GM12878 (cell line): ENCODE measurements at regions not wholly inside any gene's neighbourhood (a gene's known extent, or its start where the extent isn't known, plus 50 kb on each side); places are given as distances from the start of the nearest gene placed in this dataset.

Source experiments
- ATAC-seq: fragments of 200-7000 bp; cut with Tn5 transposase; 3 replicates; pipeline ENCODE4 v1.9.1; 2020; ENCODE audit warnings: mild to moderate bottlenecking, moderate library complexity
- BruUV-seq: library from RNA; stranded (reverse); fragments of 400-500 nt; replicated peaks from 2 replicates; lab custom pipeline; 2021; lab: Mats Ljungman, UMichigan
- CTCF ChIA-PET: fragments of 300-600 bp; sonication (Branson Sonifier 250); formaldehyde crosslinking; extraction: SDS; loops from one replicate; lab custom pipeline; 2021; ENCODE audit warnings: inconsistent platforms; lab: Yijun Ruan, JAX
- POLR2A ChIA-PET: fragments of 350-600 bp; formaldehyde crosslinking; extraction: SDS; loops from one replicate; lab custom pipeline; 2021; ENCODE audit warnings: inconsistent platforms; lab: Charles Lee
- RAD21 ChIA-PET: fragments of 300-600 bp; sonication (Branson Sonifier 250); formaldehyde crosslinking; loops from one replicate; lab custom pipeline; 2023; ENCODE audit warnings: antibody characterized with exemption; ENCODE audit not compliant: unreplicated experiment; lab: Charles Lee
- SMC1A ChIA-PET: fragments of 300-600 bp; sonication (Branson Sonifier 250); formaldehyde crosslinking; loops from one replicate; lab custom pipeline; 2023; ENCODE audit not compliant: unreplicated experiment, uncharacterized antibody; lab: Charles Lee
- DNase-seq: peaks from one replicate; pipeline ENCODE4 v3.0.0-alpha.2; 2011; ENCODE audit warnings: low read depth, low spot score
- FAIRE-seq: peaks from 3 replicates; lab custom pipeline; 2011; peaks lifted over from hg19 to GRCh38; lab: Jason Lieb, UNC
- H2AFZ ChIP-seq: 2 replicates; pipeline ENCODE4 v1.6.0; 2011; ENCODE audit warnings: low read depth, low read length, control low read depth; ENCODE audit not compliant: control insufficient read depth
- H3K27ac ChIP-seq: 2 replicates; pipeline ENCODE4 v1.5.1; 2011; ENCODE audit warnings: control low read depth; ENCODE audit not compliant: control insufficient read depth, insufficient read depth
- H3K27me3 ChIP-seq, 2 experiments: replicated peaks in 1 of 2; 2 replicates each; pipeline versions ENCODE4 v1.6.0 to v1.6.1; 2011; ENCODE audit warnings: low read length in 1 of 2; ENCODE audit not compliant: control insufficient read depth in 2 of 2, insufficient read depth in 2 of 2
- H3K36me3 ChIP-seq, 2 experiments: 2 replicates each; pipeline ENCODE4 v1.5.1; 2011; ENCODE audit warnings: low read length in 1 of 2; ENCODE audit not compliant: control insufficient read depth in 2 of 2, insufficient read depth in 2 of 2
- H3K4me1 ChIP-seq: 2 replicates; pipeline ENCODE4 v1.6.1; 2011; ENCODE audit warnings: mild to moderate bottlenecking, low read length, moderate library complexity, mixed read lengths; ENCODE audit not compliant: control insufficient read depth, insufficient read depth
- H3K4me2 ChIP-seq: 2 replicates; pipeline ENCODE4 v1.6.0; 2011; ENCODE audit warnings: control low read depth; ENCODE audit not compliant: control insufficient read depth, insufficient read depth
- H3K4me3 ChIP-seq: fragments of 200-600 bp; sonication (generic); 2 replicates; pipeline ENCODE4 v1.5.1; 2016
- H3K79me2 ChIP-seq: 2 replicates; pipeline ENCODE4 v1.6.0; 2011; ENCODE audit warnings: low read length; ENCODE audit not compliant: control insufficient read depth, insufficient read depth
- H3K9ac ChIP-seq: 2 replicates; pipeline ENCODE4 v1.8.0; 2011; ENCODE audit warnings: low read length, control low read depth, mixed read lengths; ENCODE audit not compliant: control insufficient read depth, insufficient read depth
- H3K9me3 ChIP-seq: replicated peaks from 3 replicates; pipeline ENCODE4 v1.5.1; 2011; ENCODE audit warnings: mild to moderate bottlenecking, low read length; ENCODE audit not compliant: control insufficient read depth, insufficient read depth
- H4K20me1 ChIP-seq: 2 replicates; pipeline ENCODE4 v1.6.0; 2011; ENCODE audit not compliant: control insufficient read depth, insufficient read depth
- CBFB ChIP-seq: IDR thresholded peaks from 2 replicates; pipeline ENCODE4 v1.6.1; 2016; ENCODE audit warnings: antibody characterized with exemption, low read depth
- DPF2 ChIP-seq: fragments of 450-650 bp; IDR thresholded peaks from 2 replicates; pipeline ENCODE4 v1.6.1; 2017; ENCODE audit warnings: mild to moderate bottlenecking
- ETV6 ChIP-seq, 2 experiments: fragments of 450-650 bp in 1 of 2; IDR thresholded peaks in 1 of 2; conservative IDR thresholded peaks in 1 of 2; 2 replicates each; pipeline ENCODE4 v1.6.1; 2014; ENCODE audit warnings: antibody characterized with exemption in 1 of 2, borderline replicate concordance in 1 of 2, low read depth in 1 of 2, mild to moderate bottlenecking in 1 of 2, moderate library complexity in 1 of 2
- JUNB ChIP-seq: IDR thresholded peaks from 2 replicates; pipeline ENCODE4 v1.6.1; 2016; ENCODE audit warnings: antibody characterized with exemption, mild to moderate bottlenecking
- NBN ChIP-seq: fragments of 450-650 bp; IDR thresholded peaks from 2 replicates; pipeline ENCODE4 v1.6.1; 2016
- NFIC ChIP-seq: IDR thresholded peaks from 2 replicates; pipeline ENCODE4 v1.6.1; 2012; ENCODE audit warnings: low read depth, mild to moderate bottlenecking, inconsistent platforms, low read length, moderate library complexity
- NFYB ChIP-seq: IDR thresholded peaks from 2 replicates; pipeline ENCODE4 v1.6.1; 2011; ENCODE audit warnings: low read depth, mild to moderate bottlenecking, low read length, improper control_type of control experiment, moderate library complexity; ENCODE audit not compliant: insufficient read depth
- PBX3 ChIP-seq: IDR thresholded peaks from 2 replicates; pipeline ENCODE4 v1.6.1; 2011; ENCODE audit warnings: mild to moderate bottlenecking, low read depth, low read length, moderate library complexity; ENCODE audit not compliant: insufficient replicate concordance
- ZNF384 ChIP-seq: IDR thresholded peaks from 2 replicates; pipeline ENCODE4 v1.6.1; 2012; ENCODE audit warnings: low read depth, mild to moderate bottlenecking, low read length, improper control_type of control experiment, borderline replicate concordance
- in situ Hi-C: fragments of 300-500 bp; cut with MboI; formaldehyde crosslinking; loops from 9 replicates; pipeline ENCODE4 v1.14.3; 2018; ENCODE audit warnings: mixed read lengths
- intact Hi-C: fragments of 100-400 bp; cut with micrococcal nuclease; formaldehyde crosslinking; loops from one replicate; pipeline ENCODE4 v1.14.2; 2022; ENCODE audit not compliant: unreplicated experiment

GRCh38 chr4:144495944-144496343 lies 150.0 kb upstream of the HHIP start (continued):
- TF ChIP-seq NFYB (no peak), NBN (no peak), ZNF384 (no peak), CBFB (no peak)
- TF ChIP-seq, all 136 proteins: peak for 5

- ATAC-seq (peak; percentile 52), DNase-seq (peak; percentile 16), FAIRE-seq (no peak)
- SMC1A ChIA-PET: interaction anchor here (1.0 kb wide), 1 partner anchor 47 kb away, joined by 3 read pairs; no protein-coding TSS in a partner anchor
- CTCF ChIA-PET: no interaction called here
- Histone ChIP-seq H3K79me2 (no peaks in the 10 kb centered on the region), H3K27me3 (no peaks in the 10 kb centered on the region), H3K9me3 (no peaks in the 10 kb centered on the region), H3K4me1 (no peaks in the 10 kb centered on the region), H3K4me3 (no peak overlapping the region), H2AFZ (no peak overlapping the region), H3K27ac (no peak overlapping the region), H3K9ac (no peak overlapping the region), H4K20me1 (no peaks in the 10 kb centered on the region), H3K36me3 (no peaks in the 10 kb centered on the region), H3K4me2 (no peak overlapping the region)
- POLR2A ChIA-PET: no interaction called here
- BruUV-seq: no TSS peak
- intact Hi-C loops (no loop called here), in situ Hi-C loops (no loop called here)
- TF ChIP-seq PBX3: no peak
- TF ChIP-seq ETV6 (conservative IDR thresholded peaks at IDR 0.05 in 1 of 2, IDR thresholded peaks at IDR 0.05 in 1 of 2; ENCODE audit: borderline replicate concordance in 1 of 2, low read depth in 1 of 2): peak in 1 of 2 experiments; percentile 17; a peak in 1 of 4 replicates
- peak; percentile 49 for TF ChIP-seq NFIC
- TF ChIP-seq DPF2: no peak
- peak; percentile 83 for TF ChIP-seq JUNB
- RAD21 ChIA-PET: no interaction called here
Observed at GRCh38 chr4:144499777-144500176, 146.2 kb upstream of the HHIP start.
